ENCODE measurements at regions not wholly inside any gene's neighbourhood (a gene's known extent, or its start where the extent isn't known, plus 50 kb on each side); places are given as distances from the start of the nearest gene placed in this dataset.

GRCh38 chr20:40320517-40321011, 368.5 kb downstream of the MAFB start:
- no peak for TF ChIP-seq CTCF (IDR thresholded peaks at IDR 0.05; ENCODE audit: low read depth, low read length)
- DNase-seq (ENCODE audit: extremely low read depth, low read depth) = no peak

- DNase-seq (ENCODE audit: extremely low read depth, low read depth) = no peak
- TF ChIP-seq CTCF (IDR thresholded peaks at IDR 0.05; ENCODE audit: low read depth, low read length) = no peak
Measured at GRCh38 chr20:40319741-40320516, 369.1 kb downstream of the MAFB start.

GRCh38 chr20:40319056-40319455, 370.0 kb downstream of the MAFB start:
- no peak for DNase-seq (ENCODE audit: extremely low read depth, low read depth)
- no peak for TF ChIP-seq CTCF (IDR thresholded peaks at IDR 0.05; ENCODE audit: low read depth, low read length)

- no peak for TF ChIP-seq CTCF (IDR thresholded peaks at IDR 0.05; ENCODE audit: low read depth, low read length)
- DNase-seq (ENCODE audit: extremely low read depth, low read depth) = no peak
Measured at GRCh38 chr20:40317156-40317790, 371.8 kb downstream of the MAFB start.

- TF ChIP-seq CTCF (IDR thresholded peaks at IDR 0.05; ENCODE audit: low read depth, low read length) = no peak
Measured at GRCh38 chr20:40314278-40314677, 374.8 kb downstream of the MAFB start.

GRCh38 chr20:40313730-40314129, 375.3 kb downstream of the MAFB start:
- no peak for DNase-seq (ENCODE audit: extremely low read depth, low read depth)
- no peak for TF ChIP-seq CTCF (IDR thresholded peaks at IDR 0.05; ENCODE audit: low read depth, low read length)

More at GRCh38 chr20:40314278-40314677, 374.8 kb downstream of the MAFB start:
- DNase-seq (ENCODE audit: extremely low read depth, low read depth) = no peak

- TF ChIP-seq CTCF (IDR thresholded peaks at IDR 0.05; ENCODE audit: low read depth, low read length) = no peak
- no peak for DNase-seq (ENCODE audit: extremely low read depth, low read depth)
Measured at GRCh38 chr20:40309731-40310130, 379.3 kb downstream of the MAFB start.
